GM23338 (cell line): ENCODE measurements at regions not wholly inside any gene's neighbourhood (a gene's known extent, or its start where the extent isn't known, plus 50 kb on each side); places are given as distances from the start of the nearest gene placed in this dataset.

Source experiments
- ATAC-seq: fragments of 200-7000 bp; cut with Tn5 transposase; 3 replicates; pipeline ENCODE4 v1.9.1; 2020
- DNase-seq: peaks from one replicate; pipeline ENCODE4 v3.0.0-alpha.2; 2015; ENCODE audit warnings: low spot score
- H2AFZ ChIP-seq: fragments of 200-600 bp; sonication (generic); 2 replicates; pipeline ENCODE4 v1.8.0; 2016; ENCODE audit warnings: antibody characterized with exemption, mild to moderate bottlenecking, moderate library complexity
- H3F3A ChIP-seq: fragments of 200-600 bp; sonication (generic); replicated peaks from 2 replicates; pipeline ENCODE4 v1.8.0; 2017; ENCODE audit warnings: antibody characterized with exemption, mixed run types, low read depth
- H3K27ac ChIP-seq: fragments of 200-600 bp; sonication (generic); 2 replicates; pipeline ENCODE4 v1.6.1; 2016; ENCODE audit warnings: low read depth
- H3K27me3 ChIP-seq: fragments of 200-600 bp; sonication (generic); 2 replicates; pipeline ENCODE4 v1.8.0; 2016; ENCODE audit warnings: mild to moderate bottlenecking, mixed run types, moderate library complexity; ENCODE audit not compliant: insufficient read depth
- H3K36me3 ChIP-seq: fragments of 200-600 bp; sonication (generic); 2 replicates; pipeline ENCODE4 v1.8.0; 2016; ENCODE audit warnings: mild to moderate bottlenecking; ENCODE audit not compliant: insufficient read depth
- H3K4me1 ChIP-seq: fragments of 200-600 bp; sonication (generic); 2 replicates; pipeline ENCODE4 v1.8.0; 2016; ENCODE audit warnings: mild to moderate bottlenecking, moderate library complexity; ENCODE audit not compliant: insufficient read depth
- H3K4me2 ChIP-seq: fragments of 200-600 bp; sonication (generic); 2 replicates; pipeline ENCODE4 v1.7.1; 2017; ENCODE audit warnings: mixed run types
- H3K4me3 ChIP-seq: fragments of 200-600 bp; sonication (generic); 2 replicates; pipeline ENCODE4 v1.6.1; 2016; ENCODE audit warnings: mixed run types
- H3K79me2 ChIP-seq: fragments of 200-600 bp; sonication (generic); replicated peaks from 2 replicates; pipeline ENCODE4 v1.8.0; 2017; ENCODE audit warnings: mild to moderate bottlenecking; ENCODE audit not compliant: insufficient read depth
- H3K9me2 ChIP-seq: fragments of 200-600 bp; sonication (generic); 2 replicates; pipeline ENCODE4 v1.8.0; 2017; ENCODE audit not compliant: insufficient read depth
- H4K20me1 ChIP-seq: fragments of 200-600 bp; sonication (generic); replicated peaks from 2 replicates; pipeline ENCODE4 v1.8.0; 2017; ENCODE audit warnings: mild to moderate bottlenecking; ENCODE audit not compliant: insufficient read depth
- H3K27ac Mint-ChIP-seq: 2 replicates; pipeline ENCODE4 v1.8.0; 2020; ENCODE audit warnings: inconsistent platforms, mild to moderate bottlenecking, moderate library complexity, mixed read lengths
- H3K27me3 Mint-ChIP-seq: 3 replicates; pipeline ENCODE4 v1.8.0; 2022; ENCODE audit warnings: low read depth, mild to moderate bottlenecking, moderate library complexity, mixed read lengths, inconsistent platforms; ENCODE audit not compliant: insufficient read depth, poor library complexity
- H3K36me3 Mint-ChIP-seq: 3 replicates; pipeline ENCODE4 v1.8.0; 2021; ENCODE audit warnings: low read depth, mild to moderate bottlenecking, inconsistent platforms, moderate library complexity, mixed read lengths
- H3K4me1 Mint-ChIP-seq: 3 replicates; pipeline ENCODE4 v1.8.0; 2020; ENCODE audit warnings: mild to moderate bottlenecking, inconsistent platforms, mixed read lengths
- H3K4me3 Mint-ChIP-seq: 3 replicates; pipeline ENCODE4 v1.8.0; 2021; ENCODE audit warnings: moderate library complexity, mild to moderate bottlenecking, inconsistent platforms, mixed read lengths
- H3K9me3 Mint-ChIP-seq: 3 replicates; pipeline ENCODE4 v1.8.0; 2020; ENCODE audit warnings: moderate library complexity, mild to moderate bottlenecking, inconsistent platforms, mixed read lengths
- CREB1 ChIP-seq: fragments of 250-450 bp; sonication (Bioruptor Pico); IDR thresholded peaks from 2 replicates; pipeline ENCODE4 v1.5.0; 2020; ENCODE audit warnings: low read depth, mild to moderate bottlenecking, moderate library complexity
- CTCF ChIP-seq, 2 experiments: fragments of 200-600 bp in 1 of 2; sonication (generic) in 1 of 2; conservative IDR thresholded peaks; 2 replicates each; pipeline versions ENCODE4 v1.5.1 to v1.6.1; 2016 to 2017; ENCODE audit warnings: antibody characterized with exemption in 2 of 2, low read depth in 2 of 2, mild to moderate bottlenecking in 2 of 2, moderate library complexity in 1 of 2
- EZH2phosphoT487 ChIP-seq: fragments of 200-600 bp; sonication (generic); IDR thresholded peaks from one replicate; pipeline ENCODE4 v1.8.1; 2018; ENCODE audit warnings: antibody characterized with exemption; ENCODE audit not compliant: unreplicated experiment
- NANOG ChIP-seq: IDR thresholded peaks from 2 replicates; pipeline ENCODE4 v1.6.1; 2016; ENCODE audit warnings: antibody characterized with exemption, borderline replicate concordance
- ZNF114 ChIP-seq: fragments of 250-450 bp; sonication (Bioruptor Pico); IDR thresholded peaks from 2 replicates; pipeline ENCODE4 v1.5.0; 2020; ENCODE audit warnings: mild to moderate bottlenecking, moderate library complexity
- ZNF462 ChIP-seq: fragments of 250-450 bp; sonication (Bioruptor Pico); IDR thresholded peaks from 2 replicates; pipeline ENCODE4 v1.5.0; 2020; ENCODE audit warnings: mild to moderate bottlenecking, moderate library complexity

- no peak overlapping the region for H3K4me2 ChIP-seq
- no peaks in the 10 kb centered on the region for H3K36me3 ChIP-seq
- no peak overlapping the region for H3K4me3 ChIP-seq
- no peaks in the 10 kb centered on the region for H3K4me1 ChIP-seq
- H3K79me2 ChIP-seq, result no peaks in the 10 kb centered on the region
- DNase-seq (no peak), ATAC-seq (no peak)
- no peak overlapping the region for H2AFZ ChIP-seq
- Mint-ChIP-seq H3K4me1 (no peaks in the 10 kb centered on the region), H3K9me3 (peaks cover 85% of the 10 kb centered on the region), H3K27me3 (no peaks in the 10 kb centered on the region), H3K36me3 (peaks cover 14% of the 10 kb centered on the region; the same call in 2 of the 3 replicates), H3K4me3 (no peak overlapping the region), H3K27ac (no peak overlapping the region)
- no peak overlapping the region for H3K27ac ChIP-seq
- peaks cover 3% of the 10 kb centered on the region; the same call in 1 of the 2 replicates for H3K9me2 ChIP-seq
- H3F3A ChIP-seq, result no peaks in the 10 kb centered on the region
- no peaks in the 10 kb centered on the region for H3K27me3 ChIP-seq
- H4K20me1 ChIP-seq, result no peaks in the 10 kb centered on the region
- TF ChIP-seq CTCF (conservative IDR thresholded peaks at IDR 0.05; ENCODE audit: low read depth in 2 of 2) (no peak), EZH2phosphoT487 (no peak), NANOG (no peak), ZNF462 (CRISPR knock-in tag) (no peak), ZNF114 (CRISPR knock-in tag) (no peak), CREB1 (CRISPR knock-in tag) (no peak)
Measured at GRCh38 chr3:3625544-3626271, 173.5 kb upstream of the LRRN1 start.
